Prostate gland (tissue), 2 donors: ENCODE measurements at regions not wholly inside any gene's neighbourhood (a gene's known extent, or its start where the extent isn't known, plus 50 kb on each side); places are given as distances from the start of the nearest gene placed in this dataset.

Experiments
- CTCF ChIP-seq, 4 experiments: fragments of 200-600 bp in 2 of 4; fragments of 450-650 bp in 2 of 4; sonication (generic) in 2 of 4; IDR thresholded peaks; 1 replicate in 3 of 4; 2 replicates in 1 of 4; pipeline ENCODE4 v1.5.1; 2016 to 2019; ENCODE audit warnings: antibody characterized with exemption in 4 of 4, mild to moderate bottlenecking in 2 of 4, moderate library complexity in 2 of 4
- POLR2A ChIP-seq: fragments of 450-650 bp; IDR thresholded peaks from one replicate; pipeline ENCODE4 v1.6.1; 2016; ENCODE audit warnings: antibody characterized with exemption, mild to moderate bottlenecking
- POLR2AphosphoS5 ChIP-seq: sonication (generic); formaldehyde crosslinking; IDR thresholded peaks from one replicate; pipeline ENCODE4 v1.6.1; 2017; ENCODE audit warnings: antibody characterized with exemption

DNA sequence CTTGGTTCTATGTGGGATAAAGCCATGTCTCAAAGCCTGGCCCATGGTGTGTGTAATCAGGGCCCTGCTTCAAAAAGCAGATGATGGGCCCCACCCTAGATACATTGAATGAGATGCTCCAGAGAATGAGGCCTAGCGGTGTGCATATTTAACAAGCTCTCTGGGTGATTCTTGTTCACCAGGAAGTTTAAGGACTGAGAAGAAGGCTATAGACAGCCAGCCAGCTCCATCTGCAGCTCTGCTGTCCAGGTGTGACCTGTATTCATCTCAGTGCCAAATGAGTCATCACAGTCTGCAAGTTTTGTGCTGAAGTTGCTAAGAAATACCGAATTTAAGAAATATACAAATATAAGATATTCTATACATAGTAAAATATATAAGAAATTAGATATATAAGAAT, 182.0 kb upstream of the RUNX1 start:
- TF ChIP-seq CTCF (IDR thresholded peaks at IDR 0.05) = no peak
- no peak for TF ChIP-seq POLR2A
- no peak for TF ChIP-seq POLR2AphosphoS5
